Endothelial cell of umbilical vein (primary cell): ENCODE measurements at regions not wholly inside any gene's neighbourhood (a gene's known extent, or its start where the extent isn't known, plus 50 kb on each side); places are given as distances from the start of the nearest gene placed in this dataset.

Experiments used
- BruUV-seq: library from RNA; stranded (reverse); fragments of 400-500 nt; replicated peaks from 2 replicates; lab custom pipeline; 2021; lab: Mats Ljungman, UMichigan
- CTCF ChIA-PET: fragments of 300-600, 350-600 bp; sonication (Branson Sonifier 250); formaldehyde crosslinking; loops from one replicate; lab custom pipeline; 2021; ENCODE audit warnings: antibody characterized with exemption, inconsistent platforms; lab: Charles Lee
- POLR2A ChIA-PET: fragments of 300-600, 350-600 bp; sonication (Branson Sonifier 250); formaldehyde crosslinking; loops from one replicate; lab custom pipeline; 2021; ENCODE audit warnings: antibody characterized with exemption, inconsistent platforms; lab: Charles Lee
- DNase-seq: peaks from one replicate; pipeline ENCODE4 v3.0.0-alpha.2; 2011; ENCODE audit warnings: low read depth, low spot score
- FAIRE-seq: peaks from 2 replicates; lab custom pipeline; 2011; peaks lifted over from hg19 to GRCh38; lab: Jason Lieb, UNC
- H2AFZ ChIP-seq: 2 replicates; pipeline ENCODE4 v1.6.0; 2012; ENCODE audit warnings: low read depth, low read length, control low read depth, inconsistent platforms
- H3K27ac ChIP-seq: 2 replicates; pipeline ENCODE4 v1.5.1; 2011; ENCODE audit warnings: low read depth, mild to moderate bottlenecking, control low read depth, low read length, moderate library complexity; ENCODE audit not compliant: insufficient read depth
- H3K27me3 ChIP-seq, 2 experiments: 2 replicates each; pipeline versions ENCODE4 v1.6.0 to v1.6.1; 2011; ENCODE audit warnings: low read length in 2 of 2, mixed read lengths in 1 of 2; ENCODE audit not compliant: control insufficient read depth in 2 of 2, insufficient read depth in 2 of 2
- H3K36me3 ChIP-seq, 2 experiments: 2 replicates in 1 of 2; 3 replicates in 1 of 2; pipeline ENCODE4 v1.5.1; 2011; ENCODE audit warnings: low read length in 2 of 2, mild to moderate bottlenecking in 1 of 2, moderate library complexity in 1 of 2; ENCODE audit not compliant: control insufficient read depth in 2 of 2, insufficient read depth in 2 of 2; ENCODE audit errors: extremely low read depth in 1 of 2
- H3K4me1 ChIP-seq: 3 replicates; pipeline ENCODE4 v1.5.1; 2011; ENCODE audit warnings: mild to moderate bottlenecking, low read length; ENCODE audit not compliant: control insufficient read depth, insufficient read depth; ENCODE audit errors: extremely low read depth
- H3K4me2 ChIP-seq: 2 replicates; pipeline ENCODE4 v1.6.1; 2011; ENCODE audit warnings: low read length, control low read depth, mixed read lengths; ENCODE audit not compliant: insufficient read depth
- H3K4me3 ChIP-seq, 3 experiments: fragments of 200-600 bp in 1 of 3; sonication (generic), shearing (Covaris generic) in 1 of 3; replicated peaks in 1 of 3; 2 replicates each; pipeline ENCODE4 v1.5.1; 2011 to 2016; ENCODE audit warnings: control low read depth in 3 of 3, low read length in 3 of 3, mild to moderate bottlenecking in 2 of 3, inconsistent platforms in 1 of 3, low read depth in 1 of 3, moderate library complexity in 1 of 3; ENCODE audit not compliant: insufficient read depth in 1 of 3
- H3K79me2 ChIP-seq: 2 replicates; pipeline ENCODE4 v1.6.0; 2012; ENCODE audit warnings: low read length, inconsistent platforms; ENCODE audit not compliant: control insufficient read depth, insufficient read depth
- H3K9ac ChIP-seq: replicated peaks from 2 replicates; pipeline ENCODE3; 2011; ENCODE audit warnings: low read length, control low read depth; ENCODE audit not compliant: insufficient read depth; ENCODE audit errors: extremely low read depth
- H3K9me1 ChIP-seq: replicated peaks from 3 replicates; pipeline ENCODE4 v1.6.0; 2011; ENCODE audit warnings: mild to moderate bottlenecking, low read length; ENCODE audit not compliant: control insufficient read depth, insufficient read depth; ENCODE audit errors: extremely low read depth
- H3K9me3 ChIP-seq: replicated peaks from 2 replicates; pipeline ENCODE4 v1.5.1; 2012; ENCODE audit warnings: low read length, inconsistent platforms; ENCODE audit not compliant: control insufficient read depth, insufficient read depth
- H4K20me1 ChIP-seq: replicated peaks from 2 replicates; pipeline ENCODE3; 2011; ENCODE audit warnings: mild to moderate bottlenecking, low read length; ENCODE audit not compliant: control insufficient read depth, insufficient read depth; ENCODE audit errors: extremely low read depth
- EZH2 ChIP-seq: IDR thresholded peaks from 2 replicates; pipeline ENCODE4 v1.6.1; 2012; ENCODE audit warnings: borderline replicate concordance, low read depth, mild to moderate bottlenecking, moderate library complexity, low read length, inconsistent platforms; ENCODE audit not compliant: severe bottlenecking
- FOS ChIP-seq: IDR thresholded peaks from 2 replicates; pipeline ENCODE4 v1.6.1; 2011; ENCODE audit warnings: mild to moderate bottlenecking, low read length, moderate library complexity, borderline replicate concordance; ENCODE audit not compliant: insufficient read depth
- GATA2 ChIP-seq: IDR thresholded peaks from 2 replicates; pipeline ENCODE4 v1.7.0; 2011; ENCODE audit warnings: low read depth, mild to moderate bottlenecking, moderate library complexity, mixed read lengths, low read length; ENCODE audit not compliant: insufficient read length, insufficient read depth
- JUN ChIP-seq: IDR thresholded peaks from 2 replicates; pipeline ENCODE4 v1.6.1; 2011; ENCODE audit warnings: borderline replicate concordance, low read depth; ENCODE audit not compliant: insufficient read length, insufficient read depth
- MAX ChIP-seq: IDR thresholded peaks from 2 replicates; pipeline ENCODE4 v1.6.1; 2011; ENCODE audit not compliant: insufficient read depth, insufficient read length
- MYC ChIP-seq: IDR thresholded peaks from one replicate; pipeline ENCODE4 v1.6.1; 2011; ENCODE audit warnings: mild to moderate bottlenecking, low read depth, low read length
- POLR2A ChIP-seq: IDR thresholded peaks from 2 replicates; pipeline ENCODE4 v1.6.1; 2012; ENCODE audit warnings: low read depth, mild to moderate bottlenecking, control low read depth, low read length
- POLR2AphosphoS5 ChIP-seq: IDR thresholded peaks from 2 replicates; pipeline ENCODE4 v1.6.1; 2012; ENCODE audit warnings: low read depth, mild to moderate bottlenecking, control low read depth, low read length, moderate library complexity; ENCODE audit not compliant: insufficient read depth
- dilution Hi-C: fragments of 300-500 bp; cut with MboI; formaldehyde crosslinking; loops from one replicate; pipeline ENCODE4 v1.15.0; 2019; ENCODE audit warnings: low sequenced_read_pairs; ENCODE audit not compliant: extremely low pct_ligation_motif_present
- intact Hi-C: fragments of 100-400 bp; cut with micrococcal nuclease; formaldehyde crosslinking; loops from one replicate; pipeline ENCODE4 v1.10.0; 2022
- TF ChIP-seq, protein P1 (sequence below), 2 donors: IDR thresholded peaks; 1 replicate in 1 of 2; 2 replicates in 1 of 2; pipeline ENCODE4 v1.5.1; 2011; ENCODE audit warnings: low read length in 2 of 2, mild to moderate bottlenecking in 2 of 2, moderate library complexity in 2 of 2, control low read depth in 1 of 2, inconsistent platforms in 1 of 2, low read depth in 1 of 2; ENCODE audit not compliant: insufficient read depth in 1 of 2; ENCODE audit errors: extremely low read depth in 1 of 2

- Histone ChIP-seq H3K4me3 (no peak overlapping the region), H3K4me2 (no peak overlapping the region), H3K27me3 (no peaks in the 10 kb centered on the region), H3K9ac (no peak overlapping the region), H3K27ac (no peak overlapping the region), H3K9me1 (no peaks in the 10 kb centered on the region), H3K4me1 (no peaks in the 10 kb centered on the region), H3K79me2 (no peaks in the 10 kb centered on the region), H4K20me1 (no peaks in the 10 kb centered on the region), H2AFZ (no peak overlapping the region), H3K9me3 (no peaks in the 10 kb centered on the region), H3K36me3 (no peaks in the 10 kb centered on the region)
- no peak for DNase-seq
- FAIRE-seq, result no peak
- dilution Hi-C loops (no loop called here), intact Hi-C loops (no loop called here)
- CTCF ChIA-PET, result interaction anchor here (0.7 kb wide), 1 partner anchor 26 kb away, joined by 3 read pairs; no protein-coding TSS in a partner anchor
- TF ChIP-seq MYC, result no peak
- TF ChIP-seq, protein P1, sequence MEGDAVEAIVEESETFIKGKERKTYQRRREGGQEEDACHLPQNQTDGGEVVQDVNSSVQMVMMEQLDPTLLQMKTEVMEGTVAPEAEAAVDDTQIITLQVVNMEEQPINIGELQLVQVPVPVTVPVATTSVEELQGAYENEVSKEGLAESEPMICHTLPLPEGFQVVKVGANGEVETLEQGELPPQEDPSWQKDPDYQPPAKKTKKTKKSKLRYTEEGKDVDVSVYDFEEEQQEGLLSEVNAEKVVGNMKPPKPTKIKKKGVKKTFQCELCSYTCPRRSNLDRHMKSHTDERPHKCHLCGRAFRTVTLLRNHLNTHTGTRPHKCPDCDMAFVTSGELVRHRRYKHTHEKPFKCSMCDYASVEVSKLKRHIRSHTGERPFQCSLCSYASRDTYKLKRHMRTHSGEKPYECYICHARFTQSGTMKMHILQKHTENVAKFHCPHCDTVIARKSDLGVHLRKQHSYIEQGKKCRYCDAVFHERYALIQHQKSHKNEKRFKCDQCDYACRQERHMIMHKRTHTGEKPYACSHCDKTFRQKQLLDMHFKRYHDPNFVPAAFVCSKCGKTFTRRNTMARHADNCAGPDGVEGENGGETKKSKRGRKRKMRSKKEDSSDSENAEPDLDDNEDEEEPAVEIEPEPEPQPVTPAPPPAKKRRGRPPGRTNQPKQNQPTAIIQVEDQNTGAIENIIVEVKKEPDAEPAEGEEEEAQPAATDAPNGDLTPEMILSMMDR (IDR thresholded peaks at IDR 0.05; ENCODE audit: extremely low read depth in 1 of 2, insufficient read depth in 1 of 2, low read depth in 1 of 2, low read length in 2 of 2), result no peak
- TF ChIP-seq EZH2, result no peak
- no peak for TF ChIP-seq FOS
- TF ChIP-seq POLR2AphosphoS5, result no peak
- TF ChIP-seq POLR2A, result no peak
- TF ChIP-seq JUN, result no peak
- TF ChIP-seq MAX, result no peak
- TF ChIP-seq GATA2, result no peak
- POLR2A ChIA-PET, result no interaction called here
- BruUV-seq, result no TSS peak
Observed at GRCh38 chr1:187498028-187498427, 669.3 kb downstream of the PLA2G4A start.
